HepG2 (cell line): ENCODE measurements at regions not wholly inside any gene's neighbourhood (a gene's known extent, or its start where the extent isn't known, plus 50 kb on each side); places are given as distances from the start of the nearest gene placed in this dataset.

ENCODE experiments used
- ATAC-seq: fragments of 200-7000 bp; cut with Tn5 transposase; 3 replicates; pipeline ENCODE4 v1.9.1; 2020; ENCODE audit warnings: mild to moderate bottlenecking, moderate library complexity
- BruUV-seq: library from RNA; stranded (reverse); fragments of 400-500 nt; replicated peaks from 2 replicates; lab custom pipeline; 2021; lab: Mats Ljungman, UMichigan
- CTCF ChIA-PET: fragments of 300-600 bp; formaldehyde crosslinking; extraction: SDS; loops from one replicate; lab custom pipeline; 2021; ENCODE audit warnings: low total read pairs, inconsistent platforms, low intra/inter-chr PET ratio; lab: Yijun Ruan, JAX
- POLR2A ChIA-PET: fragments of 350-600 bp; sonication (Branson Sonifier 250); formaldehyde crosslinking; loops from one replicate; lab custom pipeline; 2020; ENCODE audit warnings: antibody characterized with exemption, inconsistent platforms; lab: Yijun Ruan, JAX
- DNase-seq: peaks from one replicate; pipeline ENCODE4 v3.0.0-alpha.2; 2015; ENCODE audit warnings: low spot score
- FAIRE-seq: peaks from 3 replicates; lab custom pipeline; 2011; peaks lifted over from hg19 to GRCh38; lab: Jason Lieb, UNC
- H2AFZ ChIP-seq: one replicate; pipeline ENCODE4 v1.6.1; 2011; ENCODE audit warnings: low read length, inconsistent platforms
- H3K27ac ChIP-seq: fragments of 300-600 bp; 3 replicates; pipeline ENCODE4 v1.8.0; 2011; ENCODE audit warnings: mixed run types, mild to moderate bottlenecking, mixed read lengths, low read length, inconsistent platforms; ENCODE audit not compliant: insufficient read depth; ENCODE audit errors: extremely low read length
- H3K27me3 ChIP-seq, 2 experiments: fragments of 200-600 bp in 1 of 2; 2 replicates in 1 of 2; 3 replicates in 1 of 2; pipeline versions ENCODE4 v1.6.0 to v1.8.0; 2011; ENCODE audit warnings: low read length in 2 of 2, mild to moderate bottlenecking in 2 of 2, moderate library complexity in 2 of 2, inconsistent platforms in 1 of 2; ENCODE audit not compliant: insufficient read depth in 2 of 2, control insufficient read depth in 1 of 2
- H3K36me3 ChIP-seq, 2 experiments: fragments of 200-600 bp in 1 of 2; replicated peaks in 1 of 2; 2 replicates in 1 of 2; 3 replicates in 1 of 2; pipeline versions ENCODE4 v1.5.1 to v1.8.0; 2011; ENCODE audit warnings: low read length in 2 of 2, inconsistent platforms in 1 of 2; ENCODE audit not compliant: insufficient read depth in 2 of 2, control insufficient read depth in 1 of 2
- H3K4me1 ChIP-seq: 2 replicates; pipeline ENCODE4 v1.5.1; 2012; ENCODE audit warnings: low read length, inconsistent platforms; ENCODE audit not compliant: insufficient read depth
- H3K4me2 ChIP-seq: 2 replicates; pipeline ENCODE4 v1.6.0; 2011; ENCODE audit warnings: low read depth, low read length, inconsistent platforms
- H3K4me3 ChIP-seq, 3 experiments: fragments of 200-600 bp in 1 of 3; sonication (generic), shearing (Covaris generic) in 1 of 3; replicated peaks in 1 of 3; 2 replicates each; pipeline ENCODE4 v1.5.1; 2011 to 2016; ENCODE audit warnings: low read length in 3 of 3, inconsistent platforms in 2 of 3, low read depth in 2 of 3, mild to moderate bottlenecking in 2 of 3, control low read depth in 1 of 3, mixed read lengths in 1 of 3; ENCODE audit not compliant: insufficient read depth in 1 of 3
- H3K79me2 ChIP-seq: one replicate; pipeline ENCODE4 v1.6.1; 2011; ENCODE audit warnings: low read length, inconsistent platforms; ENCODE audit not compliant: insufficient read depth
- H3K9ac ChIP-seq: 2 replicates; pipeline ENCODE4 v1.6.0; 2011; ENCODE audit warnings: mild to moderate bottlenecking, low read depth, low read length, inconsistent platforms; ENCODE audit not compliant: insufficient read depth
- H3K9me3 ChIP-seq: 2 replicates; pipeline ENCODE4 v1.5.1; 2012; ENCODE audit warnings: mild to moderate bottlenecking, low read length
- H4K20me1 ChIP-seq: 2 replicates; pipeline ENCODE4 v1.6.0; 2011; ENCODE audit warnings: inconsistent platforms, mild to moderate bottlenecking, low read length, moderate library complexity; ENCODE audit not compliant: insufficient read depth
- BRF2 ChIP-seq: sonication (generic); formaldehyde crosslinking; IDR thresholded peaks from 2 replicates; pipeline ENCODE4 v1.8.1; 2022; ENCODE audit warnings: mild to moderate bottlenecking, missing genetic modification reagents
- FLYWCH1 ChIP-seq: sonication (generic); formaldehyde crosslinking; IDR thresholded peaks from 2 replicates; pipeline ENCODE4 v1.8.1; 2023; ENCODE audit warnings: mild to moderate bottlenecking, missing genetic modification reagents
- GLMP ChIP-seq: sonication (generic); formaldehyde crosslinking; IDR thresholded peaks from 2 replicates; pipeline ENCODE4 v1.9.0; 2021; ENCODE audit warnings: missing genetic modification reagents, mild to moderate bottlenecking, borderline replicate concordance
- HOXA9 ChIP-seq: sonication (generic); formaldehyde crosslinking; IDR thresholded peaks from 2 replicates; pipeline ENCODE4 v1.8.1; 2022; ENCODE audit warnings: missing genetic modification reagents, mild to moderate bottlenecking, moderate library complexity, borderline replicate concordance
- IRF2 ChIP-seq: IDR thresholded peaks from 2 replicates; pipeline ENCODE4 v1.6.1; 2018; ENCODE audit warnings: missing genetic modification reagents, missing compliant biosample characterization
- MEF2D ChIP-seq: sonication (generic); formaldehyde crosslinking; IDR thresholded peaks from 2 replicates; pipeline ENCODE4 v1.5.1; 2020; ENCODE audit warnings: mild to moderate bottlenecking, missing genetic modification reagents
- NR2F2 ChIP-seq: IDR thresholded peaks from 2 replicates; pipeline ENCODE4 v1.6.1; 2012; ENCODE audit warnings: low read depth, inconsistent platforms, borderline replicate concordance
- ZBTB33 ChIP-seq: sonication (generic); formaldehyde crosslinking; IDR thresholded peaks from 2 replicates; pipeline ENCODE4 v1.4.0; 2020; ENCODE audit warnings: missing genetic modification reagents
- ZBTB39 ChIP-seq: sonication (generic); formaldehyde crosslinking; IDR thresholded peaks from 2 replicates; pipeline ENCODE4 v1.5.0; 2020; ENCODE audit warnings: missing genetic modification reagents
- ZNF383 ChIP-seq: sonication (generic); formaldehyde crosslinking; IDR thresholded peaks from 2 replicates; pipeline ENCODE4 v1.4.0; 2020; ENCODE audit warnings: missing genetic modification reagents, mild to moderate bottlenecking, borderline replicate concordance
- ZNF629 ChIP-seq: sonication (generic); formaldehyde crosslinking; conservative IDR thresholded peaks from 2 replicates; pipeline ENCODE4 v1.5.0; 2020; ENCODE audit warnings: missing genetic modification reagents
- WGBS: methylation state at CpG from one replicate; pipeline ENCODE4 v1.1.6; 2017; ENCODE audit warnings: low lambda C conversion rate; 5-methylcytosine and 5-hydroxymethylcytosine counted together
- in situ Hi-C: cut with HindIII; loops from 2 replicates; pipeline ENCODE4 v1.10.0; 2017; ENCODE audit warnings: low pct_unique_long_range_greater_than_20kb; ENCODE audit not compliant: extremely low pct_ligation_motif_present
- intact Hi-C: fragments of 100-400 bp; cut with micrococcal nuclease; formaldehyde crosslinking; loops from one replicate; pipeline ENCODE4 v1.10.0; 2022; ENCODE audit not compliant: unreplicated experiment

GRCh38 chr2:186085226-186085625, 346.6 kb downstream of the FSIP2 start:
- H3K36me3 ChIP-seq: no peaks in the 10 kb centered on the region; a peak in 2 of 5 replicates
- DNase-seq (no peak), FAIRE-seq (no peak), ATAC-seq (no peak)
- H3K9ac ChIP-seq: no peak overlapping the region
- ChIA-PET POLR2A (no interaction called here), CTCF (no interaction called here)
- H3K27ac ChIP-seq: no peak overlapping the region
- H4K20me1 ChIP-seq: no peaks in the 10 kb centered on the region
- no peak overlapping the region for H3K4me3 ChIP-seq
- BruUV-seq: no TSS peak
- no peaks in the 10 kb centered on the region for H3K9me3 ChIP-seq
- in situ Hi-C loops: no loop called here
- no peak overlapping the region for H3K4me2 ChIP-seq
- 97% methylated on average over 1 of the region's 1 CpG for WGBS
- intact Hi-C loops: no loop called here
- H3K4me1 ChIP-seq: no peaks in the 10 kb centered on the region
- no peak overlapping the region for H2AFZ ChIP-seq
- H3K27me3 ChIP-seq: no peaks in the 10 kb centered on the region
- H3K79me2 ChIP-seq: no peaks in the 10 kb centered on the region
- no peak for TF ChIP-seq BRF2
- TF ChIP-seq ZBTB39 (CRISPR knock-in tag): no peak
- no peak for TF ChIP-seq MEF2D (CRISPR knock-in tag)
- TF ChIP-seq ZNF629: no peak
- no peak for TF ChIP-seq ZNF383 (CRISPR knock-in tag)
- TF ChIP-seq HOXA9 (CRISPR knock-in tag): no peak
- no peak for TF ChIP-seq FLYWCH1
- no peak for TF ChIP-seq IRF2 (CRISPR knock-in tag)
- no peak for TF ChIP-seq NR2F2
- no peak for TF ChIP-seq ZBTB33 (CRISPR knock-in tag)
- no peak for TF ChIP-seq GLMP (CRISPR knock-in tag)
